ENCODE measurements at regions not wholly inside any gene's neighbourhood (a gene's known extent, or its start where the extent isn't known, plus 50 kb on each side); places are given as distances from the start of the nearest gene placed in this dataset.

GRCh38 chr4:137448402-137448801, 83.9 kb downstream of the PCDH18 start:
- no peak for TF ChIP-seq CTCF (IDR thresholded peaks at IDR 0.05)
- no peak for TF ChIP-seq POLR2AphosphoS5 (IDR thresholded peaks at IDR 0.05; ENCODE audit: insufficient read depth in 1 of 2, low read depth in 1 of 2)

All from vagina (tissue), 2 donors.